Dermis microvascular lymphatic vessel endothelial cell (primary cell): ENCODE measurements at regions not wholly inside any gene's neighbourhood (a gene's known extent, or its start where the extent isn't known, plus 50 kb on each side); places are given as distances from the start of the nearest gene placed in this dataset.
"Not testable (repeated sequence)": the region's sequence is repeated elsewhere in the genome, so short reads cannot be mapped to it uniquely, and the experiment has no call there.

Experiments used
- DNase-seq, 2 donors: peaks; one replicate each; pipeline versions ENCODE4 v3.0.0 to v3.0.0-alpha.2; 2010; ENCODE audit warnings: low read depth in 2 of 2

DNA sequence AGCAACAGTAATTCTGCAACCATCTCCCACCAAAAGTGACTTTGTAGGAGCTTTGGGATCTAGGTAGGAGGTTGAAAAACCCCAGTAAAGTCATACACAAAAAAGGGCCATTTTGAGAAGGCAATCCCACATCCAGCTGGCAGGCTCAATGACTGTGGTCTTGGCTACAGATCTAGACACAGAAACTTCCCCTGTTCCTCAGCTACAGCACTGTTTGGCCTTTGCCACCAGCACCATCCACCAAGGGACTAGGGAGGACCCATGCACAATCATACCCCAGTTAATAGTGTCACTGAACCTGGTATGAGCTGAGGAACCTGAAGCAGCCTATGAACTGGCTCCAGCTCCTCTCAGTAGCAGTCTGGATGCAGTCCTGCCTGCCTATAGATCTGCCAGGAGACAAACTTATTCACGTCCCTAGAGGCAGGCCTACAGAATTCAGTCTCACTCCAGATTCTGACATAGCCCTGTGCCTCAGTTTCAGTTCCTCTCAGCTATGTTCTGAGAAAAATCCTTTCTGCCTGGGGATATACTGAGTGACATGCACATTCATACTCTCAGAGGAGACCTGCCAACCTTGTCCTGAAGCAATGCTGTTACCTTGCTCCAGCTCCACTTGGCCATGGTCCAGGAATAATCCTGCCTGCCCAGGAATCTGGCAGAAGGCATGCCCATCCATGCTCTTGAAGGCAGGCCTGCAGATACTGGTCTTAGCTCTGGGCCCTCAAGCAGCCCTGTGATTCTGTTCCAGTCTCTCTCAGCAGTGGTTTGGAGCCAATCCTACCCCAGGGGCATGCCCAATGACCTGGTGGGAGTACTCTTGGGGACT is 2048.3 kb upstream of the PCDH20 start:
- DNase-seq, result no peak

DNA sequence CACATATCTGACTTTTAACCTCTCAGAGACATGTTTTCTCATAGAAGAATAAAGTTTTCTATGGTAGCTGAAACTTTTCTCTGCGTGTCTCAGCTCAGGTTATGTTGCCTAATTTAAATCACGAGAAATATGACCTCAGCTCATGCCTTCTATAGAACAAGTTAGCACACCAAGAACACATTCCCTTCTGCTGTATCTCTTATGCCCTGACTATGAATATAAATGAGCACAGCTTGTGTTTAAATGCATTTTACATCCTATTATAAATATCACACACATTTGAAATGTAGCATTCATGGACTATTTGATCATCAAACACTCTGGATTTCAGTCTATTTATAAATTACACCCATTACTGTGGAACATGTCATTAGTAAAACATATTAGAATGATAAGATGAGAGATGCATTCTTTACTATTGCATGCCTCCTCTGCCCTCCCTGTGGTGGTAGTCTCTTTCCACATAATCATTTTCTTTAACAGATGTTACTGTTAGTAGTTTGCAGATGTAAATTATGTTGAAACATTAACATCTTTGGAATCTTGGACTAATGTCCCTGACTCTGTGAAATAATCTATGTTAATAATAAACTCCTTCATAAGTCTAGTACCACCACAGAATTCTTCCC is 2044.9 kb upstream of the PCDH20 start:
- no peak for DNase-seq

DNA sequence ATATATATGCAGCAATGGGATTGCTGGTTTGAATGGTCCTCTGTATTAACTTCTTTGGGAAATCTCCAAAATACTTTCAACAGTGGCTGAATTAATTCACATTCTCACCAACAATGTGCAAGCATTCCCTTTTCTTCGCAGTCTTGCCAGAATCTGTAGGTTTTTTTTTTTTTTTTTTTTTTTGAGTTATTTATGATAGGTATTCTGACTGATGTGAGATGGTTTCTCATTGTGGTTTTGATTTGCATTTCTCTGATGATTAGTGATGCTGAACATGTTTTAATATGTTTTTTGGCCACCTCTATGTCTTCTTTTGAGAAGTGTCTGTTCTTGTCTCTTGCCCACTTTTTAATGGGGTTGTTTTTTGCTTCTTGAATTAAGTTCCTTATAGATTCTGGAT is 2041.5 kb upstream of the PCDH20 start:
- no peak for DNase-seq

DNA sequence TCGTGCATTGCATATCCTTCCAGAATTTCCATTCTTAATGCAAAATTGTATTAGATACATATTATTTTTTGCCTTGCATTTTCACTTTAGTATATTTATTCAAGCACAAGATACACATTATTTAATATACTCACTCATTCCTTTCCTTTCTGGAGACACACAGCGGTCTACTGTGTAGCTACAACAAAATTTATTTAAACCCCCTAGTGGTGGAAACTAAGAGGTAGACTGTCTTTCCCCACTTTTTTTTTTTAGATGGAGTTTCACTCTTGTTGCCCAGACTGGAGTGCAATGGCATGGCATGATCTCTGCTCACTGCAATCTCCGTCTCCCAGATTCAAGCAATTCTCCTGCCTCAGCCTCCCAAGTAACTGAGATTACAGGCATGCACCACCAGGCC is 2040.3 kb upstream of the PCDH20 start:
- no peak for DNase-seq

DNA sequence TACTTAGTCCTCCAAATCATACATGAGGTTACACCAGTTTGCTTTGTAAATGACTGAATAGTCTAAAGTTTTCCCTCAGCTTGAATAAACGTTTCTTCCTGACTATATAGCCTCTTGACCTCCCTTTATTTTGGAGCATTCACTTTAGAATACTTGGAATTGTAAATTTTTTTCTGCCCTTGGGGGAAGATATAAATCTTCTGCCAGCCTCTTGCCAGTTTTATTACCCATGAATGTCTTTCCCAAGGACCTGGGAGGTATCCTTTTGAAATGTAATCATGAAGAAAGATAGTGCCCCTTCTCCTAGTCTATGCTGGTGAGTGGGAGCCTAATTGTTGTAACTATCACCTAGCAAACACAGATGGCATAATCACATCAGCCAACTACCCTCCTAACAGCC is 2033.9 kb upstream of the PCDH20 start:
- DNase-seq, result no peak

DNA sequence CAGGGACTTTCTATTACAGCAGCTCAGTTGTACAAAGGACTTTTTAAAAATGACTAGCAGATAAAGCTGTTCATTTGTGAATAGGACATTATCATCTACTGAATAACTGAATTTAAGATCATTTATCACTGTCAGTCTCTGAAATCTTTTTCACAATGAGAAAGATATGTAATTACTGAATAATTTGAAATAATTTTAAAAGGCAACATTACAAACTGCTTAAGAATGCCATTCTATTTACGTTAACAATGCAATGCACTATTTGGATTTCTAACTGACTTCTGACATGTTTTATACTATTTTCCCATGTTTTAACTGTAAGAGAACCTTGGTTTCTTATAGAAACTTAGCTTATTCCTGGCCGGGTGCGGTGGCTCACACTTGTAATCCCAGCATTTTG is 2033.0 kb upstream of the PCDH20 start:
- no peak for DNase-seq

DNA sequence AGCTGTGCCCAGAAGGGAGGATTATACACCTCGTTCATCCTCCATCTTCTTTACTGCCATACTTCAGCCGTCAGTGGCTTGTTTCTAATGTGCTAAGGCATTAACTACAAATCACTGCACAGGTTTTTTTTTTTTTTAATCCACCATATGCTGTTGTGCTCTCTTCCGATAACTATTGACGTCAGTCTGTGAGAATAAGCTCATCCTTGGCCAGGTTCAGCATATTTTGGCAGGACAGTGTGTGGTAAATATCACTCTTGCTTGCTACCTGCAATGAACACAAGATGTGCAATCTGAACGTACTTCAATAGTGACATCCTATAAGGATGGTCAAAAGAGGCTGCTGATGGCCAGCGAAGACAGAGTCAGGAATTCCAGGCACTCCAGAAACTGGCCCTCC is 2030.7 kb upstream of the PCDH20 start:
- DNase-seq, result no peak

DNA sequence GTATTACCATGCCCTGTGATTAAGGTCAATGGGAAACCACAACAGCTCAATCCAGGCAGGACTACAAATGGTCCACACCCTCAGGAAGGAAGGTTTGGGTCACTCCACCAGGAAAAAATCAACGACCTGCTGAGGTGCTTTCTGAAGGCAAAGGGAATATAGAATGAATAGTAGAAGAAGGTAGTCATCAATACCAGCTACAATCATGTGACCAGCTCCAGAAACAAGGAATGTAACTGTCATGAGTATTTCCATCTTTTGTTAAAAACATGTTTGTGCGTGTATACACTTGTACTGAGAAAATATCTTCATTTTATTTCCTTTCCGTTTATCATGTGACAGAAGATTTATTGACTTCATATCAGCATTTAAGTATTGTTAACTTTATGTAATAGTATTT is 2028.6 kb upstream of the PCDH20 start:
- DNase-seq, result not testable (repeated sequence)

DNA sequence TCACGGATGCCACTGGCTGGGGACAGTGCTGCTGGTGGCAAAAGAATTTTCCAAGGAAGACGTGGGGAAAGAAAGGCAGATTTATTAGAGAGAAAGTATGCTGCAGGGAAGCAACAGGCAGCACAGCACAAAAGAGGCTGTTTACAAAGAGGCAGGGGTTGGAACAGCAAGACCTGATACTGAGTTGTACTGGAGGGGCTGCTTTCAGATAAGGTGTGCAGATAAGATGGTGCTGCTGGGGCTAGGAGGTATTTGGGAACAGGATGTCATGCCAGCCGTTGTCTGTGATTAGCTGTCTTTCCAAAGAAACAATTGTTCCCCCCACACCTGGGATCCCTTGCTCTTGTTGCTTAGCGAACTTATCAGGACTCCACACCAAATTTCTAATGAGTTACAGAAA is 2023.3 kb upstream of the PCDH20 start:
- no peak for DNase-seq

DNA sequence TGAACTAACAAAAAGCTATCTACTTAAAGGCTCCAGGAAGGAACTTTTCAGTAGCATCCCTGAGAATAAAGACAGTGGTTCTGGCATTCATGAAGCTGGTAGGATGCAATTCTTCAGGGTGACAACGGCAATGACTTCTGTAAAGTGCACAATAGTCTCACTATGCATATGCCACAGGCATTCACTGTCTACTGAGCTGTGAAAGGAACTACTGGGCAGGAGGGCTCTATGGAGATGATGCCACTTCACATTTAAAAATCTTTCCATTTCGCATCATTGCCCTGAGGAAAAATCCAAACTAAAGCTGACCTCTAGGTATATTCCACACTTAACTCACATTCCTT is 2020.6 kb upstream of the PCDH20 start:
- DNase-seq, result no peak

DNA sequence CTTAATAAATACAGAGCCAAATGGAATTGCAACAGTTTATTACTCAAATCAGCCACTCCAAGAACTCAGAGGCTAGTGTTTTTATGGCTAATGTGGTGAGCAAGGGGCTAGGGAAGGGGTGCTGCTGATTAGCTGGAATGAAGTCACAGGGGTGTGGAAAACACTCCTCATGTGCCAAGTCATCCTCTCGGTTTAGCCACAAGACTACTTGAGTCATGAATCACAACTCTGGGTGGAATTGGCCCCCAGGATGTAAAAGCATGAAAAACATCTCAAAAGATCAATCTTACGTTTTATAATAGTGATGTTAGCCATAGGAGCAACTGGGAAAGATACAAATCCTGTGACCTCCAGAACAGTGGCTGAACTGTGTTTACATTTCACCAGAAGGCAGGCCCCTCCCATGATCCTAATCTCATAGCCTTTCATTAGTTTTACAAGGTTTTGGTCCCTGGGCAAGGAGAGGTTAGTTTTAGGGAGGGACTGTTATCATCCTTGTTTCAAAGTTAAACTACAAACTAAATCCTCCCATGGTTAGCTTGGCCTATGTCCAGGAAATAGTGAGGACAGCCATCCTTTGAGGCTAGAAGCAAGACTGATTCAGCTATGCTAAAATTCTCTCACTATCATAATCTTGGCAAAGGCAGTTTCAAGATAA is 2020.1 kb upstream of the PCDH20 start:
- no peak for DNase-seq

DNA sequence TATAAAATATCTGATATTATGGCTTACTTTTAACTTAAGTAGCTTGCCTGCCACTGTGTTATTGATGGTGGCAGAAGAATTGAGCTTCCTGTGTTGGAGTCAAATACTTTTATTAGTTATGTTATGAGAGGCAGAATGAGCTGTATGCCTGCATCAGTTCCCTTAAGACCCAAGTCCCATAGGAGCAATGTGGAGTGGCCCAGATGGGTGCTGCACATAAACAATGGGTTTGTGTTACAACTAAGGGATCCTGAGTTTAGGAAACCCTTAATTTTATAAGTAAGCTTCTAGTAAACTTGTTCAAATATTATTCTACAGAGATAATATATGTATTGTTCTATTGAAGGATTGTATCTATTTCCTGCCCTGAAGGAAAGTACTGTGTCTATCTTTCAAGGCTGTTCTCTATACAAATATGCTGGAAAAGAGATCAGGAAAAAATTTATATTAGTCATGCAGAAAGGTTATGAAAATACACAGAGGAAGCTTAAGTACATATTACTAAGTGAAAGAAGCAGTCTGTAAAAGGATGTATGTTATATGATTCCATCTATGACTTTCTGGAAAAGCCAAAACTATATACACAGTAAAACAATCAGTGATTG is 2018.0 kb upstream of the PCDH20 start:
- DNase-seq, result no peak

DNA sequence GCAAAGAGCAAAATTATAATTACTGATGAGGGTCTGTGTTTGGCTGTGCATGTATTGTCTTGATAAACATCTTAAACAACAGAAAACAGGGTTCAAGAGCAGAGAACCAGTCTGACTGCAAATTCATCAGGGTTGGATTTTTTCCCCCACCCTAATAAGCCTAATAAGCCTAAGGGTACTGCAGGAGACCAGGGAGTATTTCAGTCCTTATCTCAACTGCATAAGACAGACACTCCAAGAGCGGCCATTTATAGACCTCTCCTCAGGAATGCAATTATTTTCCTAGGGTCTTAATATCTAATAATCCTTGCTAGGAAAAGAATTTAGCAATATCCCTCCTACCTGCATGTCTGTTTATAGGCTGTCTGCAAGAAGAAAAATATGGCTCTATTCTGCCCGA is 2011.5 kb upstream of the PCDH20 start:
- no peak for DNase-seq

DNA sequence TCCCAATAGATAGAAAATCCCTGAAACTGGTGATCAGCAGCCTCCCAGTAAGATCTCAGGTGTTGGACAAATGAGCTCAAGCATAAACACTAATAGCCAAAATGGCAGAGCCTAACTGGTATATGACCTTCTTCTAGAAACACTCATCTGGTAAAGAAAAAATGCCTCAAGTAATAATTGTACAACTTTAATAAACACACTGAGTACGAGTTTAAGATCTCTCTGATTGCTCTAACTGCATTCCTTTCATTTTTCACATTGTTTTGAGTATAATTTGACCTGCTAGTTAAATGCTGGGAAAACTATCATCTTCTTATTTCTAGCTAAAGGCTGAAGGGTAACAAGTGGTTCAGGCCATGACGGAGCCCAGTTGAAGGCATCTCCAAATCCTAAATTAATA is 2009.5 kb upstream of the PCDH20 start:
- no peak for DNase-seq

DNA sequence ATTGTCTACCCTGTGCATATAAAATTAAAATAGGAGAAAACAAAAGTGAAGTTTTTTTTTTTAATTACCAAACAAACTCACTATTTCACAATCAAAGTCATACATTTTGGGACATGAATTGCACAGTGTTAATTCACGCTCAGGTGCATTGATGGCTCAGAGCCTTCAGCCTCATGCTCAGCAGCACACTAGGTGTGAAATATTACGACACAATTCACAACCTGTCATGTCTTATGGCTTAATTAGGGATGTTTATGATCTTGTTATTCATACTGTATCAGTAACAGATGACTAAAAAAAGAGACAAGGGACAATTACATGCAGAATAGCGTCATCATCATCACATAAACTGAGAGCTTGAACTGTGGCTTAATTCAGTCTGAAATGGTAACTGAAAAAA is 2005.5 kb upstream of the PCDH20 start:
- DNase-seq, result no peak

DNA sequence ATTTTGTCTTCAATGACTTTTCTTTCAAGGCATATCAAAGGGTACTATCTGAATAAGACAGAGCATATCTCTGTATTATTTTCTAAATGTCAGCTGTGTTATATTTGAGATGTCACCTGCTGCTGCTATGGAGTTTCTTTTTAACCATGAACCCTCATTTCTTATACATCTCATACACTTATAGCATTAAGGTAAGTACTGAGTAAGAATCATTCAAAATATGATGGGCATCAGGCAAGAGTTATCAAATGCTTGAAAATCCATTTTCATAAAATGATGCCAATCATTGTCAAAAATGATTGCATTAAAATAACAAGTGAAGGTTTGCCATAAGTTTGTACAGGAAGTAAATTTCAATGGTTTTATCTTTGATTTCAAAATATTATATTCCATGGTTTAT is 2005.0 kb upstream of the PCDH20 start:
- no peak for DNase-seq

DNA sequence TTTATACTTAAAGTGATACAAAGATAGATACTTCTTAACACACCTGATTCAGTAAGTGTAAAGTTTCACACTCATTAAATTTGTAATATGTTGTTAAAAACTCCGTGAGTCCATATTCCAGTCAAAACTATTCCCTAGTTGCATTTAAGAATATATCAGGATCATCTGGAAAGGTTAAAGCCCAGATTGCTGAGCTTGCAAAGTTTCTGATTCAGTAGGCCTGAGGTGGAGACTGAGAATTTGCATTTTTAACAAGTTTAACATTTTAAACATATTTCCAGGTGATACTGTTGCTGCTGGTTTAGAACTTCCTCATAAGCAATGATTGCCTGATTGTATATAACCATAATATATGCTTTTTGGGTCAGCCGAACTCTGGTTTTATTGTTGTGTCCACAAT is 1998.6 kb upstream of the PCDH20 start:
- DNase-seq, result no peak

DNA sequence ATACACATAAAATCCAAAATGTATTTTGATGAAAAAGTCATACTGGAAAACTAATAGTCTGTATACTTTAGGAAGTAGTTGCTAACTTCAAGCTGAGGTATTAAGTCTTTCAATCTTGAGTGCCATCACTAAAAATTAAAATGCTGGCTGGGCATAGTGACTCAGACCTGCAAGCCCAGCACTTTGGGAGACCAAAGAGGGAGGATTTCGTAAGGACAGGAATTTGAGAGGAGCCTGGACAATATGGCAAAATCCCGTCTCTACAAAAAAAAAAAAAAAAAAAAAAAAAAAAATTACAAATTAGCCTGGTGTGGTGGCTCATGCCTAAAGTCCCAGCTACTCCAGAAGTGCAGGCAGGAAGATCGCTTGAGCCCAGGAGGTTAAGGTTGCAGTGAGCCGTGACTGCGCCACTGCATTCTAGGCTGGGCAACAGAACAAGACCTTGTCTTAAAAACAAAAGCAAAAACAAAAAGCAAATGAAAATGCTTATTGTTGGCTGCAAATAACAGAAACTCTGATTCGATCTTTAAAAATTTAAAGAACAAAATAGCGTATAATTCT is 1994.2 kb upstream of the PCDH20 start:
- DNase-seq, result no peak

DNA sequence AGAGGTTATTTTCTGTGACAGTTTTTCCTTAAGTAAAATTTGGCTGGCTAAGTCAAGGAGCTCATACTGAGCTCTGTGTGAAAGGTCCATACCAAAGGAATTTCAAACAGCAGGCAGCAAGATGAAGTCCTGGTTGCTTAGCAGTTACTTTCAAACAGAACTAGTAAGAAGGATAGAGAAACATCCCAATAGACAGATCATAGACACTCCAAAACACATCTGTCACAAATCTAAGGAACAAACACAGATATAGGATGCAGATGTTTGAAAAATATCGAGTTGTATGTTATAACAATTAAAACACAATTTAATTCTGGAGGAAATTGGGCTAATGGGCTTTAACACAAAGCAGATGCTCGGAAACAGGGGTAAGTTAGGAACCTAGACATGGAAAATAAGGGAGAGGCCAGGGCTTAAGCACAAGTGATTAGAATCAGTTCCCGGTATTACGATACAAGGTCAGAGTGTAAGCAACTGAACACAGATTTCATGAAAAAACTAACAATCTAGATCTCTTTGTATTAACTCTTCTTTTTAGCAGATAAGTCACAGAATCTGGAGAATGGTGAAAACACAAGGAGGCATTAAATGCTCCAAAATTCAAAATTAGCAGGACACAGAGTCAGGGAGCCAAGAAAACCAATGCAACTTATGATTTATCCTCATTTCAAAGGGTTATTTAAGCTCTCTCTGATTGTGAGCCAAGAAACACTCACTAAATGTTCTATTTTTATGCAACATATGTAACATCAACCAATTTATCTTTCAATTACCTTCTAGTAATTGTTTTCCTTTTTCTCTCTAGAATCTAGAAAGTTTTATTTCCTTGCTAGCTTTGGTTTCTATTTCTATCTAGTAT is 1992.9 kb upstream of the PCDH20 start:
- no peak for DNase-seq

DNA sequence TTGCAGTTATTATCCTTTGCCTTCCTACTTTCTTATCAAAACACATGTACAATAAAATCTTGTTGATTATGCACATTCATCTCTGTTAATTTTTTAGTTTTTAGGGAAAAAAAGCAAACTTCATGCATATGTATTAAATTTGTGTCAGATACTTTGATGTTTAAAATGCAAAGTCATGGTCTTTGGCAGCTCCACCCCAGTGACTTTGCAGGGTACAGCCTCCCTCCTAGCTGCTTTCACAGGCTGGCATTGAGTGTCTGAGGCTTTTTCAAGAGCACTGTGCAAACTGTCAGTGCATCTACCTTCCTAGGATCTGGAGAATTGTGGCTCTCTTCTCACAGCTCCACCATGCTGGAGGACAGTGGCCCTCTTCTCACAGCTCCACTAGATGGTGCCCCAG is 1988.1 kb upstream of the PCDH20 start:
- DNase-seq, result no peak

DNA sequence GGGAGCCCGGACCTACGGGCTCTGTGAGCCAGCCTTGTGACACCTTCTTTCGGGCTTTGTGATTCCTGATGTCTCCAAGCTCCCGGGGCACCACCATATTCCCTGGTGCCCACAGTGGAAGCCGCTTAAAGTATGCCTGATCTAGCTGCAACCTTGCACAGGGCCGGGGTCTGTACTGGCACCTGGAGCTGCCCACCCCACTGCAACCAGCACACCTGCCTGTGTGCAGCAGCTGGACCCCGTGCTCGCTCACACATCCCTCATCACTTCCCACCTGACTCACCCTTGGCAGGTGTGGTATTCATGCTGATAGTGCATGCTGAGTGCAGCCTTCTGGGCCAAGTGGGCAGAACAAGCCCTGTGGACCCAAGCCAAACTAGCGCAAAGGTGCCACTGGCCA is 1981.1 kb upstream of the PCDH20 start:
- DNase-seq, result no peak
